H1 (cell line): ENCODE measurements at regions not wholly inside any gene's neighbourhood (a gene's known extent, or its start where the extent isn't known, plus 50 kb on each side); places are given as distances from the start of the nearest gene placed in this dataset.

ENCODE experiments used
- ASH2L ChIP-seq: fragments of 200-600, 300-600 bp; sonication (generic); IDR thresholded peaks from one replicate; pipeline ENCODE4 v1.7.1; 2017; ENCODE audit warnings: low read length
- EP300 ChIP-seq, 2 experiments: IDR thresholded peaks; 1 replicate in 1 of 2; 2 replicates in 1 of 2; pipeline ENCODE4 v1.6.1; 2011 to 2012; ENCODE audit warnings: low read depth in 2 of 2, low read length in 2 of 2, mild to moderate bottlenecking in 2 of 2, borderline replicate concordance in 1 of 2, inconsistent platforms in 1 of 2, moderate library complexity in 1 of 2
- KDM1A ChIP-seq: fragments of 200-600, 300-600 bp; sonication (generic); IDR thresholded peaks from 2 replicates; pipeline ENCODE4 v1.7.1; 2016; ENCODE audit warnings: mild to moderate bottlenecking, low read length, borderline replicate concordance
- NRF1 ChIP-seq: IDR thresholded peaks from 2 replicates; pipeline ENCODE4 v1.6.1; 2011; ENCODE audit warnings: mild to moderate bottlenecking, low read depth, low read length, improper control_type of control experiment
- TCF12 ChIP-seq: IDR thresholded peaks from 2 replicates; pipeline ENCODE4 v1.6.1; 2011; ENCODE audit warnings: low read depth, mild to moderate bottlenecking, low read length
- YY1 ChIP-seq: IDR thresholded peaks from 2 replicates; pipeline ENCODE4 v1.6.1; 2011; ENCODE audit warnings: low read depth, mild to moderate bottlenecking, low read length

- no peak for TF ChIP-seq TCF12
- no peak for TF ChIP-seq NRF1
- TF ChIP-seq EP300 (IDR thresholded peaks at IDR 0.05; ENCODE audit: borderline replicate concordance in 1 of 2, low read depth in 2 of 2, low read length in 2 of 2): no peak
- TF ChIP-seq YY1: no peak
- no peak for TF ChIP-seq KDM1A
- TF ChIP-seq ASH2L: no peak
These were observed 624.8 kb downstream of the DACH1 start (continued) for GRCh38 chr13:71242201-71242600.
